ENCODE measurements at regions not wholly inside any gene's neighbourhood (a gene's known extent, or its start where the extent isn't known, plus 50 kb on each side); places are given as distances from the start of the nearest gene placed in this dataset.
A peak's percentile ranks its signal among the peaks of the same experiment; 100 is the strongest.

GRCh38 chr15:95929232-95929846 is 401.2 kb upstream of the NR2F2 start:
- Histone ChIP-seq H3K27me3 (ENCODE audit: insufficient read depth) (no peaks in the 10 kb centered on the region), H2AFZ (peak overlapping the region; percentile 43; the same call in 1 of the 2 replicates), H3K27ac (ENCODE audit: low read depth) (no peak overlapping the region), H3K4me3 (no peak overlapping the region), H3K36me3 (ENCODE audit: insufficient read depth) (no peaks in the 10 kb centered on the region), H3K79me2 (replicated peaks; ENCODE audit: insufficient read depth) (no peaks in the 10 kb centered on the region), H3F3A (replicated peaks; ENCODE audit: low read depth) (no peaks in the 10 kb centered on the region), H3K4me2 (no peak overlapping the region), H3K4me1 (ENCODE audit: insufficient read depth) (no peaks in the 10 kb centered on the region), H4K20me1 (replicated peaks; ENCODE audit: insufficient read depth) (no peaks in the 10 kb centered on the region), H3K9me2 (ENCODE audit: insufficient read depth) (no peaks in the 10 kb centered on the region)
- Mint-ChIP-seq H3K4me3 (no peak overlapping the region), H3K27ac (no peak overlapping the region), H3K9me3 (no peaks in the 10 kb centered on the region), H3K4me1 (0 out of 3 replicates have a peak, but pooled peaks cover 5% of the 10 kb centered on the region), H3K36me3 (ENCODE audit: low read depth) (no peaks in the 10 kb centered on the region), H3K27me3 (ENCODE audit: insufficient read depth, low read depth, poor library complexity) (peaks cover 4% of the 10 kb centered on the region)
- no peak for TF ChIP-seq STAT1 (IDR thresholded peaks at IDR 0.05; ENCODE audit: unreplicated experiment)
- TF ChIP-seq, protein P1, sequence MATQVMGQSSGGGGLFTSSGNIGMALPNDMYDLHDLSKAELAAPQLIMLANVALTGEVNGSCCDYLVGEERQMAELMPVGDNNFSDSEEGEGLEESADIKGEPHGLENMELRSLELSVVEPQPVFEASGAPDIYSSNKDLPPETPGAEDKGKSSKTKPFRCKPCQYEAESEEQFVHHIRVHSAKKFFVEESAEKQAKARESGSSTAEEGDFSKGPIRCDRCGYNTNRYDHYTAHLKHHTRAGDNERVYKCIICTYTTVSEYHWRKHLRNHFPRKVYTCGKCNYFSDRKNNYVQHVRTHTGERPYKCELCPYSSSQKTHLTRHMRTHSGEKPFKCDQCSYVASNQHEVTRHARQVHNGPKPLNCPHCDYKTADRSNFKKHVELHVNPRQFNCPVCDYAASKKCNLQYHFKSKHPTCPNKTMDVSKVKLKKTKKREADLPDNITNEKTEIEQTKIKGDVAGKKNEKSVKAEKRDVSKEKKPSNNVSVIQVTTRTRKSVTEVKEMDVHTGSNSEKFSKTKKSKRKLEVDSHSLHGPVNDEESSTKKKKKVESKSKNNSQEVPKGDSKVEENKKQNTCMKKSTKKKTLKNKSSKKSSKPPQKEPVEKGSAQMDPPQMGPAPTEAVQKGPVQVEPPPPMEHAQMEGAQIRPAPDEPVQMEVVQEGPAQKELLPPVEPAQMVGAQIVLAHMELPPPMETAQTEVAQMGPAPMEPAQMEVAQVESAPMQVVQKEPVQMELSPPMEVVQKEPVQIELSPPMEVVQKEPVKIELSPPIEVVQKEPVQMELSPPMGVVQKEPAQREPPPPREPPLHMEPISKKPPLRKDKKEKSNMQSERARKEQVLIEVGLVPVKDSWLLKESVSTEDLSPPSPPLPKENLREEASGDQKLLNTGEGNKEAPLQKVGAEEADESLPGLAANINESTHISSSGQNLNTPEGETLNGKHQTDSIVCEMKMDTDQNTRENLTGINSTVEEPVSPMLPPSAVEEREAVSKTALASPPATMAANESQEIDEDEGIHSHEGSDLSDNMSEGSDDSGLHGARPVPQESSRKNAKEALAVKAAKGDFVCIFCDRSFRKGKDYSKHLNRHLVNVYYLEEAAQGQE (IDR thresholded peaks at IDR 0.05; ENCODE audit: unreplicated experiment) = no peak
- DNase-seq (ENCODE audit: low spot score) = no peak
- ATAC-seq = no peak

- Histone ChIP-seq H3K27ac (ENCODE audit: low read depth) (no peak overlapping the region), H3K4me1 (ENCODE audit: insufficient read depth) (no peaks in the 10 kb centered on the region), H4K20me1 (replicated peaks; ENCODE audit: insufficient read depth) (no peaks in the 10 kb centered on the region), H3K36me3 (ENCODE audit: insufficient read depth) (no peaks in the 10 kb centered on the region), H3K4me2 (no peak overlapping the region), H2AFZ (0 out of 2 replicates have a peak overlapping the region, but pooled peaks have one; percentile 28), H3K9me2 (ENCODE audit: insufficient read depth) (peaks cover 8% of the 10 kb centered on the region; the same call in 1 of the 2 replicates), H3K4me3 (no peak overlapping the region), H3F3A (replicated peaks; ENCODE audit: low read depth) (no peaks in the 10 kb centered on the region), H3K27me3 (ENCODE audit: insufficient read depth) (no peaks in the 10 kb centered on the region), H3K79me2 (replicated peaks; ENCODE audit: insufficient read depth) (no peaks in the 10 kb centered on the region)
- Mint-ChIP-seq H3K9me3 (no peaks in the 10 kb centered on the region), H3K4me1 (0 out of 3 replicates have a peak, but pooled peaks cover 5% of the 10 kb centered on the region), H3K4me3 (no peak overlapping the region), H3K27ac (no peak overlapping the region), H3K36me3 (ENCODE audit: low read depth) (no peaks in the 10 kb centered on the region), H3K27me3 (ENCODE audit: insufficient read depth, low read depth, poor library complexity) (peaks cover 4% of the 10 kb centered on the region)
- ATAC-seq (no peak), DNase-seq (ENCODE audit: low spot score) (no peak)
- no peak for TF ChIP-seq ZNF114 (CRISPR knock-in tag; IDR thresholded peaks at IDR 0.05)
- no peak for TF ChIP-seq STAT1 (IDR thresholded peaks at IDR 0.05; ENCODE audit: unreplicated experiment)
- no peak for TF ChIP-seq ZNF331 (CRISPR knock-in tag; IDR thresholded peaks at IDR 0.05; ENCODE audit: low read depth)
- TF ChIP-seq, protein P2, sequence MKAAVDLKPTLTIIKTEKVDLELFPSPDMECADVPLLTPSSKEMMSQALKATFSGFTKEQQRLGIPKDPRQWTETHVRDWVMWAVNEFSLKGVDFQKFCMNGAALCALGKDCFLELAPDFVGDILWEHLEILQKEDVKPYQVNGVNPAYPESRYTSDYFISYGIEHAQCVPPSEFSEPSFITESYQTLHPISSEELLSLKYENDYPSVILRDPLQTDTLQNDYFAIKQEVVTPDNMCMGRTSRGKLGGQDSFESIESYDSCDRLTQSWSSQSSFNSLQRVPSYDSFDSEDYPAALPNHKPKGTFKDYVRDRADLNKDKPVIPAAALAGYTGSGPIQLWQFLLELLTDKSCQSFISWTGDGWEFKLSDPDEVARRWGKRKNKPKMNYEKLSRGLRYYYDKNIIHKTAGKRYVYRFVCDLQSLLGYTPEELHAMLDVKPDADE (IDR thresholded peaks at IDR 0.05) = no peak
- TF ChIP-seq, protein P1 (IDR thresholded peaks at IDR 0.05; ENCODE audit: unreplicated experiment) = no peak
- no peak for TF ChIP-seq EZH2 (IDR thresholded peaks at IDR 0.05; ENCODE audit: low read depth, unreplicated experiment)
- no peak for TF ChIP-seq JUNB (IDR thresholded peaks at IDR 0.05; ENCODE audit: unreplicated experiment)
- no peak for TF ChIP-seq CTCF (conservative IDR thresholded peaks at IDR 0.05; ENCODE audit: low read depth in 2 of 2)
- no peak for TF ChIP-seq NANOG (IDR thresholded peaks at IDR 0.05; ENCODE audit: borderline replicate concordance)
Observed at GRCh38 chr15:95930659-95931375, 399.7 kb upstream of the NR2F2 start.
